ENCODE measurements at regions not wholly inside any gene's neighbourhood (a gene's known extent, or its start where the extent isn't known, plus 50 kb on each side); places are given as distances from the start of the nearest gene placed in this dataset.

GRCh38 chr2:172334988-172335387 lies 92.4 kb upstream of the ITGA6 start:
- DNase-seq, result no peak
- H3K27ac ChIP-seq (ENCODE audit: low read length), result no peak overlapping the region
- no peaks in the 10 kb centered on the region for H3K27me3 ChIP-seq (ENCODE audit: control insufficient read depth, insufficient read depth, low read length)
- H3K4me3 ChIP-seq (ENCODE audit: low read length), result no peak overlapping the region
- WGBS (ENCODE audit: insufficient coverage), result 66% methylated on average over 4 of the region's 4 CpGs
- no peaks in the 10 kb centered on the region for H3K36me3 ChIP-seq (ENCODE audit: control insufficient read depth, insufficient read depth, low read length)
- peaks cover 26% of the 10 kb centered on the region for H3K4me1 ChIP-seq (ENCODE audit: control insufficient read depth, insufficient read depth, low read length)
- no peaks in the 10 kb centered on the region for H3K9me3 ChIP-seq (replicated peaks; ENCODE audit: control insufficient read depth, low read depth, low read length)

- no peak overlapping the region for H3K27ac ChIP-seq (ENCODE audit: low read length)
- peaks cover 21% of the 10 kb centered on the region for H3K4me1 ChIP-seq (ENCODE audit: control insufficient read depth, insufficient read depth, low read length)
- no peak overlapping the region for H3K4me3 ChIP-seq (ENCODE audit: low read length)
- H3K9me3 ChIP-seq (replicated peaks; ENCODE audit: control insufficient read depth, low read depth, low read length), result no peaks in the 10 kb centered on the region
- no peaks in the 10 kb centered on the region for H3K36me3 ChIP-seq (ENCODE audit: control insufficient read depth, insufficient read depth, low read length)
- no peak for DNase-seq
- 64% methylated on average over 2 of the region's 4 CpGs for WGBS (ENCODE audit: insufficient coverage)
- H3K27me3 ChIP-seq (ENCODE audit: control insufficient read depth, insufficient read depth, low read length), result no peaks in the 10 kb centered on the region
These were observed 91.7 kb upstream of the ITGA6 start for GRCh38 chr2:172335736-172336135.

DNA sequence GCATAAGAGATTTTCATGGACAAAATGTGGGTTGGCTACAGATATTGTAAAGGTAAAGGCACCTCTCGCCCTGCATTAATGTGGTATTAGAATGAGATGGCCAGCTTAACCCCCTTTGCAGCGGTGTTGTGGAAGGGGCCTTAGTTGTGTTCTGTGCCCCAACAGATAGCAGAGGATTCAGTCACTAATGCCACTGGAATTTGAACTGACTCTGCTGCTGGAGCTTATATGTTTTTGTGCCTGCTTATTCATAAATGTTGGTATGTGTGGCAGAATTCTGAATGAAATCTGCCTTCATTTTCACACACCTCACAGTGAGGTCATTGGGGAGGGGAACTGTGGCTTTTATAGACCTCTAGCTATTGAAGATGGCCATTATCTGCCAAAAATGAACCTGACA lies 90.7 kb upstream of the ITGA6 start:
- no peaks in the 10 kb centered on the region for H3K36me3 ChIP-seq (ENCODE audit: control insufficient read depth, insufficient read depth, low read length)
- no peak overlapping the region for H3K27ac ChIP-seq (ENCODE audit: low read length)
- WGBS (ENCODE audit: insufficient coverage), result 57% methylated on average over 1 of the region's 2 CpGs
- peaks cover 21% of the 10 kb centered on the region for H3K4me1 ChIP-seq (ENCODE audit: control insufficient read depth, insufficient read depth, low read length)
- no peak overlapping the region for H3K4me3 ChIP-seq (ENCODE audit: low read length)
- no peaks in the 10 kb centered on the region for H3K9me3 ChIP-seq (replicated peaks; ENCODE audit: control insufficient read depth, low read depth, low read length)
- no peaks in the 10 kb centered on the region for H3K27me3 ChIP-seq (ENCODE audit: control insufficient read depth, insufficient read depth, low read length)
- DNase-seq, result no peak

DNA sequence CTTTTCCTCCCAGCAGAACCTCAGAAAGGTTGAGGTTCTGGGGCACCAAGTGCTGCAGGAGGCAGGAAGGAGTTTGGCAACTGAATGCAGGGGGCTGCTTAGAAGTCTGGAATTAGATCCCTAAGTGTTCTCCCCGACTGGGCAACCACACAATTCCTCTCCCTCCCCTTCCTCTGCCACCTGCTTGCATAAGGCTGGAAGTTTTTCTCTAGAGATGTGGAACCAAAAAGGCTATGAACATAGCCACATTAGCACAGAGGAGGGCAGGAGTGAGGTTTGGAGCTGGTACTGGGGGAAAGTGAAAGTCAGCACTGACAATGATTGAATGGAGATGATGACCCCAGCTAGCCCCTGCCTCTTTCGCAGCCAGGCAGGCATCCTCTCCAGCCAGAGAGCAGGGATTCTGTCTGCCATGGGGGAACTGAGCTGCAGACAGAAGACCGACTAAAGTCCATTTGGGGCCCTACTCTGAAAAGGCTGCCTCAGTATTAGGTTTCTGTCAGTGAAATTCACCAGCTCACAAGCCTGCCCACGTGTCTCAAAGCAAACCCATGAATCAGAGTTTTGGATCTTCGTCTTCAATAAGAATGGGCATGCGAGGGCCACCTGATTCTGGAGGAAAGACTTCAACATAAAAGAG lies 87.9 kb upstream of the ITGA6 start:
- peaks cover 14% of the 10 kb centered on the region for H3K4me1 ChIP-seq (ENCODE audit: control insufficient read depth, insufficient read depth, low read length)
- H3K4me3 ChIP-seq (ENCODE audit: low read length), result no peak overlapping the region
- no peaks in the 10 kb centered on the region for H3K36me3 ChIP-seq (ENCODE audit: control insufficient read depth, insufficient read depth, low read length)
- no peaks in the 10 kb centered on the region for H3K27me3 ChIP-seq (ENCODE audit: control insufficient read depth, insufficient read depth, low read length)
- peaks cover 6% of the 10 kb centered on the region for H3K9me3 ChIP-seq (replicated peaks; ENCODE audit: control insufficient read depth, low read depth, low read length)
- no peak for DNase-seq
- 36% methylated on average over 2 of the region's 6 CpGs for WGBS (ENCODE audit: insufficient coverage)
- H3K27ac ChIP-seq (ENCODE audit: low read length), result no peak overlapping the region

- DNase-seq, result no peak
- 60% methylated on average over 1 of the region's 4 CpGs for WGBS (ENCODE audit: insufficient coverage)
- Histone ChIP-seq H3K27me3 (ENCODE audit: control insufficient read depth, insufficient read depth, low read length) (no peaks in the 10 kb centered on the region), H3K36me3 (ENCODE audit: control insufficient read depth, insufficient read depth, low read length) (no peaks in the 10 kb centered on the region), H3K9me3 (replicated peaks; ENCODE audit: control insufficient read depth, low read depth, low read length) (peaks cover 6% of the 10 kb centered on the region), H3K27ac (ENCODE audit: low read length) (peak overlapping the region; percentile 20), H3K4me1 (ENCODE audit: control insufficient read depth, insufficient read depth, low read length) (peaks cover 14% of the 10 kb centered on the region), H3K4me3 (ENCODE audit: low read length) (no peak overlapping the region)
These were observed 87.0 kb upstream of the ITGA6 start for GRCh38 chr2:172340394-172340793.

- H3K27ac ChIP-seq (ENCODE audit: low read length), result no peak overlapping the region
- 5% methylated on average over 2 of the region's 3 CpGs for WGBS (ENCODE audit: insufficient coverage)
These were observed 85.3 kb upstream of the ITGA6 start for GRCh38 chr2:172342078-172342477.

DNA sequence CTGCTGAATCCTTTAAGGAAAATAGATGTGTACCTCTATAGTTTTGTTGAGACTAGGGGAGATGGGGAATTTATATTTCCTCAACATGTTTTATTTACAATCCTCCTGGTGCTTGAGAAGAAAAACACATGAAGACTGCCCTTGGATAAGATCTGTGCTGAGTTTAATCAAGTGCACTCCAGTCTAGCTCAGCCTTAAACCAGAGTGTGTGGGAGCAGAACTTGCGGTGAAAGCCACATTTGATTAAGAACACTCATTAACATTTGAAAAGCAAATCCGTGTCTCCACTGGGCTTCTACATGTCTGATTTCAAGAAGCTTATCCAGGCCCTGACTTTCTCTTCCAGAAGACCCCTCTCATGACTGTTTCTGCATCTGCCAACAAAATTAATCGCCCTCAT lies 84.8 kb upstream of the ITGA6 start:
- H3K27ac ChIP-seq (ENCODE audit: low read length), result no peak overlapping the region

More at GRCh38 chr2:172342078-172342477, 85.3 kb upstream of the ITGA6 start:
- DNase-seq, result no peak
- H3K4me1 ChIP-seq (ENCODE audit: control insufficient read depth, insufficient read depth, low read length), result peaks cover 14% of the 10 kb centered on the region
- no peaks in the 10 kb centered on the region for H3K27me3 ChIP-seq (ENCODE audit: control insufficient read depth, insufficient read depth, low read length)
- H3K4me3 ChIP-seq (ENCODE audit: low read length), result no peak overlapping the region
- H3K36me3 ChIP-seq (ENCODE audit: control insufficient read depth, insufficient read depth, low read length), result no peaks in the 10 kb centered on the region
- peaks cover 6% of the 10 kb centered on the region for H3K9me3 ChIP-seq (replicated peaks; ENCODE audit: control insufficient read depth, low read depth, low read length)

DNA sequence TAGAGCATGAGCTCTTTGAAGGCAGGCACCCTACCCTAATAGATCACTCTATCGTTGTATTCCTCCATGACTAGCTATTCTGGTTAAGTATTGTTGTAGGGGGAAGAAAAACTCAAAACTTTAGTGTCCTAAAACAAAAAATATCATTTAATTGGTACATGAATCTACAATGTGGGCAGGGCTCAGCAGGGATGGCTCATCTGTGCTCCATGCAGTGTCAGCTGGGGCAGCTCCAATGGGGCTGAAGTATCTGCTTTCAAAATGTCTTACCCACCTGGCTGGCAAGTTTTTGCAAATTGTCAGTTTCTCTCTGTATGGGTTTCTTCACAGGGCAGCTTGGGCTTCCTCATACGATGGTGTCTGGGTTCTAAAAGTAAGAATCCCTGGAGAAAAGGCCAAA lies 83.2 kb upstream of the ITGA6 start:
- no peak for DNase-seq
- Histone ChIP-seq H3K27ac (ENCODE audit: low read length) (no peak overlapping the region), H3K9me3 (replicated peaks; ENCODE audit: control insufficient read depth, low read depth, low read length) (peaks cover 7% of the 10 kb centered on the region), H3K4me1 (ENCODE audit: control insufficient read depth, insufficient read depth, low read length) (peaks cover 9% of the 10 kb centered on the region), H3K4me3 (ENCODE audit: low read length) (no peak overlapping the region), H3K27me3 (ENCODE audit: control insufficient read depth, insufficient read depth, low read length) (no peaks in the 10 kb centered on the region), H3K36me3 (ENCODE audit: control insufficient read depth, insufficient read depth, low read length) (no peaks in the 10 kb centered on the region)
- WGBS (ENCODE audit: insufficient coverage), result 80% methylated on average over 1 of the region's 2 CpGs

More for the DNA sequence above, 84.8 kb upstream of the ITGA6 start:
- H3K9me3 ChIP-seq (replicated peaks; ENCODE audit: control insufficient read depth, low read depth, low read length), result peaks cover 7% of the 10 kb centered on the region
- WGBS (ENCODE audit: insufficient coverage), result 83% methylated on average over 1 of the region's 3 CpGs
- no peaks in the 10 kb centered on the region for H3K27me3 ChIP-seq (ENCODE audit: control insufficient read depth, insufficient read depth, low read length)
- peaks cover 14% of the 10 kb centered on the region for H3K4me1 ChIP-seq (ENCODE audit: control insufficient read depth, insufficient read depth, low read length)
- H3K4me3 ChIP-seq (ENCODE audit: low read length), result no peak overlapping the region
- DNase-seq, result no peak
- H3K36me3 ChIP-seq (ENCODE audit: control insufficient read depth, insufficient read depth, low read length), result no peaks in the 10 kb centered on the region

DNA sequence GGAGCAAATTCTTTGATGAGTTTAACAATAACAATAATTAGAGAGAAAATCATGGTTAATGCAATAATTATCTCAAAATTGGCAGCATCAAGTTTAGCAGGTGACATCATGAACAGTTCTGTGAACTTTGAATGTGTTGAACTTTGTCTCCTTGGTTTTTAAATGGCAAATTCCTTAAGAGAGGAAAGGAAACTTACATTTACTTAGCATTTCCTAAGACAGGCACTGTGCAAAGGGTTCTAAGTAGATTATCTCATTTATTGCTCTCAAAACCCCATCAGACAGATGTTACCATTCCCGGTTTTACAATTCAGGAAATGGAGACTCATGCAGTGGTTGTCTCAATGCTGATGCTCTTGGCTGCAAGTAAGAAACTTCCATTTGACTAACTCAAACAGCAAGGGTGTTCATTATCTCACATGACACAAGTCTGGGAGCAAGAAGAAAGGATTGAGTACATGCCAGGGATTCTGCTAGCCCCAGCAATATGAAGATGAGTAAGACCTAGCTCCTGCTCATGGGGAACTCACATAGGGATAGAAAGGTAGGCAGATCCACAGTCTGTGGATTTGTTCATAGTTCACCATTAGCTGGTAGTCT lies 81.3 kb upstream of the ITGA6 start:
- Histone ChIP-seq H3K9me3 (replicated peaks; ENCODE audit: control insufficient read depth, low read depth, low read length) (peaks cover 7% of the 10 kb centered on the region), H3K4me1 (ENCODE audit: control insufficient read depth, insufficient read depth, low read length) (peaks cover 9% of the 10 kb centered on the region), H3K27ac (ENCODE audit: low read length) (no peak overlapping the region), H3K27me3 (ENCODE audit: control insufficient read depth, insufficient read depth, low read length) (no peaks in the 10 kb centered on the region), H3K36me3 (ENCODE audit: control insufficient read depth, insufficient read depth, low read length) (no peaks in the 10 kb centered on the region), H3K4me3 (ENCODE audit: low read length) (no peak overlapping the region)
- no peak for DNase-seq
- no CpG with 5 or more reads among the region's 1 CpG for WGBS (ENCODE audit: insufficient coverage)

- H3K4me1 ChIP-seq (ENCODE audit: control insufficient read depth, insufficient read depth, low read length), result peaks cover 19% of the 10 kb centered on the region
- no peak overlapping the region for H3K4me3 ChIP-seq (ENCODE audit: low read length)
- WGBS (ENCODE audit: insufficient coverage), result 100% methylated on average over 1 of the region's 4 CpGs
- no peak for DNase-seq
- H3K27ac ChIP-seq (ENCODE audit: low read length), result no peak overlapping the region
- H3K9me3 ChIP-seq (replicated peaks; ENCODE audit: control insufficient read depth, low read depth, low read length), result peaks cover 7% of the 10 kb centered on the region
- H3K27me3 ChIP-seq (ENCODE audit: control insufficient read depth, insufficient read depth, low read length), result no peaks in the 10 kb centered on the region
- no peaks in the 10 kb centered on the region for H3K36me3 ChIP-seq (ENCODE audit: control insufficient read depth, insufficient read depth, low read length)
These were observed 78.7 kb upstream of the ITGA6 start for GRCh38 chr2:172348555-172349288.

Measured in muscle of leg (tissue), 3 donors.